Ascending aorta (tissue), 2 donors: ENCODE measurements at regions not wholly inside any gene's neighbourhood (a gene's known extent, or its start where the extent isn't known, plus 50 kb on each side); places are given as distances from the start of the nearest gene placed in this dataset.

Experiments used
- DNase-seq, 2 donors: peaks; one replicate each; pipeline ENCODE4 v3.0.0-alpha.2; 2019; ENCODE audit warnings: low spot score in 2 of 2
- H3K27ac ChIP-seq, 2 donors: fragments of 200-600 bp; sonication (generic); one replicate each; pipeline ENCODE4 v1.5.1; 2016 to 2017; ENCODE audit warnings: mild to moderate bottlenecking in 1 of 2
- H3K27me3 ChIP-seq: fragments of 200-600 bp; sonication (generic); one replicate; pipeline ENCODE4 v1.5.1; 2017
- H3K36me3 ChIP-seq, 2 donors: fragments of 200-600 bp; sonication (generic); one replicate each; pipeline ENCODE4 v1.5.1; 2016
- H3K4me1 ChIP-seq, 2 donors: fragments of 200-600 bp; sonication (generic); one replicate each; pipeline ENCODE4 v1.5.1; 2016 to 2017; ENCODE audit warnings: mild to moderate bottlenecking in 1 of 2
- H3K4me3 ChIP-seq, 2 donors: fragments of 200-600 bp; sonication (generic); one replicate each; pipeline ENCODE4 v1.5.1; 2016 to 2017; ENCODE audit warnings: mild to moderate bottlenecking in 1 of 2
- H3K9me3 ChIP-seq, 2 donors: fragments of 200-600 bp; sonication (generic); one replicate each; pipeline ENCODE4 v1.5.1; 2016
- CTCF ChIP-seq, 3 experiments: fragments of 200-600 bp in 2 of 3; fragments of 450-650 bp in 1 of 3; sonication (generic) in 2 of 3; IDR thresholded peaks; one replicate each; pipeline ENCODE4 v1.5.1; 2016 to 2019; ENCODE audit warnings: antibody characterized with exemption in 3 of 3, mild to moderate bottlenecking in 1 of 3, moderate library complexity in 1 of 3
- intact Hi-C: fragments of 100-400 bp; cut with DNase I; formaldehyde crosslinking; loops from one replicate; pipeline ENCODE4 v1.15.1; 2023

GRCh38 chr3:193798051-193798450 lies 205.0 kb downstream of the OPA1 start:
- no peaks in the 10 kb centered on the region for H3K27me3 ChIP-seq
- intact Hi-C loops: no loop called here
- TF ChIP-seq CTCF (IDR thresholded peaks at IDR 0.05): no peak
- no peak overlapping the region for H3K4me3 ChIP-seq
- no peak overlapping the region for H3K27ac ChIP-seq
- no peaks in the 10 kb centered on the region for H3K9me3 ChIP-seq
- H3K36me3 ChIP-seq: no peaks in the 10 kb centered on the region
- no peaks in the 10 kb centered on the region for H3K4me1 ChIP-seq
- DNase-seq: no peak

- Histone ChIP-seq H3K4me3 (no peak overlapping the region), H3K9me3 (no peaks in the 10 kb centered on the region), H3K27ac (no peak overlapping the region), H3K36me3 (no peaks in the 10 kb centered on the region), H3K4me1 (no peaks in the 10 kb centered on the region), H3K27me3 (no peaks in the 10 kb centered on the region)
- intact Hi-C loops: no loop called here
- TF ChIP-seq CTCF (IDR thresholded peaks at IDR 0.05): no peak
- DNase-seq: no peak
Measured at GRCh38 chr3:193800138-193801043, 207.4 kb downstream of the OPA1 start.

GRCh38 chr3:193801097-193801496 lies 208.1 kb downstream of the OPA1 start:
- Histone ChIP-seq H3K4me1 (no peaks in the 10 kb centered on the region), H3K9me3 (no peaks in the 10 kb centered on the region), H3K36me3 (no peaks in the 10 kb centered on the region), H3K4me3 (no peak overlapping the region), H3K27ac (no peak overlapping the region), H3K27me3 (no peaks in the 10 kb centered on the region)
- intact Hi-C loops: no loop called here
- TF ChIP-seq CTCF (IDR thresholded peaks at IDR 0.05): no peak
- DNase-seq: no peak

GRCh38 chr3:193803288-193803687 lies 210.3 kb downstream of the OPA1 start:
- H3K9me3 ChIP-seq: no peaks in the 10 kb centered on the region
- H3K27ac ChIP-seq: no peak overlapping the region
- DNase-seq: no peak
- H3K4me1 ChIP-seq: no peaks in the 10 kb centered on the region
- no peak for TF ChIP-seq CTCF (IDR thresholded peaks at IDR 0.05)
- H3K27me3 ChIP-seq: no peaks in the 10 kb centered on the region
- no peaks in the 10 kb centered on the region for H3K36me3 ChIP-seq
- H3K4me3 ChIP-seq: no peak overlapping the region
- intact Hi-C loops: no loop called here

- H3K27ac ChIP-seq: no peak overlapping the region
- no peaks in the 10 kb centered on the region for H3K27me3 ChIP-seq
- intact Hi-C loops: no loop called here
- H3K9me3 ChIP-seq: no peaks in the 10 kb centered on the region
- TF ChIP-seq CTCF (IDR thresholded peaks at IDR 0.05): no peak
- H3K4me1 ChIP-seq: no peaks in the 10 kb centered on the region
- no peak for DNase-seq
- H3K4me3 ChIP-seq: no peak overlapping the region
- no peaks in the 10 kb centered on the region for H3K36me3 ChIP-seq
Measured at GRCh38 chr3:193805448-193805847, 212.4 kb downstream of the OPA1 start.
